Neural crest cell (in vitro differentiated cells): ENCODE measurements at regions not wholly inside any gene's neighbourhood (a gene's known extent, or its start where the extent isn't known, plus 50 kb on each side); places are given as distances from the start of the nearest gene placed in this dataset.

ENCODE experiments used
- DNase-seq: peaks from one replicate; pipeline ENCODE4 v3.0.0; 2021; ENCODE audit warnings: low read depth, mixed read lengths, low spot score
- H3K27ac Mint-ChIP-seq: one replicate; pipeline ENCODE4 v1.8.0; 2021; ENCODE audit warnings: mild to moderate bottlenecking, mixed read lengths; ENCODE audit not compliant: unreplicated experiment
- H3K27me3 Mint-ChIP-seq: 2 replicates; pipeline ENCODE4 v1.8.0; 2021; ENCODE audit warnings: low read depth, mild to moderate bottlenecking, mixed read lengths
- H3K36me3 Mint-ChIP-seq: 2 replicates; pipeline ENCODE4 v1.8.0; 2021; ENCODE audit warnings: low read depth, mild to moderate bottlenecking, mixed read lengths
- H3K4me1 Mint-ChIP-seq: 2 replicates; pipeline ENCODE4 v1.8.0; 2021; ENCODE audit warnings: mixed read lengths
- H3K4me3 Mint-ChIP-seq: one replicate; pipeline ENCODE4 v1.8.0; 2021; ENCODE audit warnings: mild to moderate bottlenecking, mixed read lengths
- H3K9me3 Mint-ChIP-seq: 2 replicates; pipeline ENCODE4 v1.8.0; 2021; ENCODE audit warnings: mixed read lengths
- TF ChIP-seq, protein P1 (sequence below): fragments of 200-600 bp; sonication (generic); conservative IDR thresholded peaks from 2 replicates; pipeline ENCODE4 v1.5.0; 2021; ENCODE audit warnings: antibody characterized with exemption, mild to moderate bottlenecking

DNA sequence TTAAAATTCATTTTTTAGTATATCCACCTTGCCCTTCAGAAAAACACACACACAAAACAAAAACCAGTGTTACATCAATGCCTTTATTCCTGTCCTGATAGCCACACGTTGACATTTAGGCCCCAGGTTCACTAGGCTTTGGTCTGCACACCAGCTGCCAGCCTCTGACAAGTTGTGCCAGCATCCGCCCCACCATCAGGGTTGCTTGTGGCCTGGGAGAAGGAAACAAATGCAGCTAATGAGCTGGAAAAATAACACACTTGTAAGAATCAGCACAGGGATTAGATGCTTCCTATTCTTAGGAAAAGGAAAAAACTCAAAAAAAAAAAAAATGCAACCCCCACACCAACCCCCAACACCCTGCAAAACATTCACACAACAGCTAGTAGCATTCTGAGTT, 404.0 kb upstream of the GRIA1 start:
- H3K27ac Mint-ChIP-seq, result no peak overlapping the region
- H3K27me3 Mint-ChIP-seq, result no peaks in the 10 kb centered on the region
- no peak overlapping the region for H3K4me3 Mint-ChIP-seq
- TF ChIP-seq, protein P1, sequence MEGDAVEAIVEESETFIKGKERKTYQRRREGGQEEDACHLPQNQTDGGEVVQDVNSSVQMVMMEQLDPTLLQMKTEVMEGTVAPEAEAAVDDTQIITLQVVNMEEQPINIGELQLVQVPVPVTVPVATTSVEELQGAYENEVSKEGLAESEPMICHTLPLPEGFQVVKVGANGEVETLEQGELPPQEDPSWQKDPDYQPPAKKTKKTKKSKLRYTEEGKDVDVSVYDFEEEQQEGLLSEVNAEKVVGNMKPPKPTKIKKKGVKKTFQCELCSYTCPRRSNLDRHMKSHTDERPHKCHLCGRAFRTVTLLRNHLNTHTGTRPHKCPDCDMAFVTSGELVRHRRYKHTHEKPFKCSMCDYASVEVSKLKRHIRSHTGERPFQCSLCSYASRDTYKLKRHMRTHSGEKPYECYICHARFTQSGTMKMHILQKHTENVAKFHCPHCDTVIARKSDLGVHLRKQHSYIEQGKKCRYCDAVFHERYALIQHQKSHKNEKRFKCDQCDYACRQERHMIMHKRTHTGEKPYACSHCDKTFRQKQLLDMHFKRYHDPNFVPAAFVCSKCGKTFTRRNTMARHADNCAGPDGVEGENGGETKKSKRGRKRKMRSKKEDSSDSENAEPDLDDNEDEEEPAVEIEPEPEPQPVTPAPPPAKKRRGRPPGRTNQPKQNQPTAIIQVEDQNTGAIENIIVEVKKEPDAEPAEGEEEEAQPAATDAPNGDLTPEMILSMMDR, result no peak
- H3K4me1 Mint-ChIP-seq, result no peaks in the 10 kb centered on the region
- H3K36me3 Mint-ChIP-seq, result no peaks in the 10 kb centered on the region
- no peak for DNase-seq
- no peaks in the 10 kb centered on the region for H3K9me3 Mint-ChIP-seq

DNA sequence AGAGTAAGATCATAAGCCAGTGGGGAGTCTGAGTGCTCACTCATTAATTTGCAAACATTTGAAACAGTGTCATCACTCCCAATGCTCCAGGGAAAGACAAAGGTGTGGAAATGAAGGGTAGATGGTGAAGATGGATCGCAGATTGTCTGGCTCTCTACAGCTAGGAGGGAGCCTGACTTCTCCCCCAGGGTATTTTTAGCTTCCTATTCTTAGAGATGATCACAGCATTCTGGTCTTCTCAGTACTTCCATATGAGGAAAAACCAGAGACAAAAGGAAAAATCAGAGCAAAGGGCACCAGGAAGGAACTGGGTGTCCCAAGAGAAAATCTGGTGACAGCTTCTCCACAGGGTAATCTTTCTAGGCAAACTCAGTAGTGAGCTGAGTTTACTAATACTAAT, 401.9 kb upstream of the GRIA1 start:
- TF ChIP-seq, protein P1, result no peak
- Mint-ChIP-seq H3K27ac (no peak overlapping the region), H3K36me3 (no peaks in the 10 kb centered on the region), H3K27me3 (no peaks in the 10 kb centered on the region), H3K4me1 (no peaks in the 10 kb centered on the region), H3K9me3 (no peaks in the 10 kb centered on the region), H3K4me3 (no peak overlapping the region)
- DNase-seq, result no peak

DNA sequence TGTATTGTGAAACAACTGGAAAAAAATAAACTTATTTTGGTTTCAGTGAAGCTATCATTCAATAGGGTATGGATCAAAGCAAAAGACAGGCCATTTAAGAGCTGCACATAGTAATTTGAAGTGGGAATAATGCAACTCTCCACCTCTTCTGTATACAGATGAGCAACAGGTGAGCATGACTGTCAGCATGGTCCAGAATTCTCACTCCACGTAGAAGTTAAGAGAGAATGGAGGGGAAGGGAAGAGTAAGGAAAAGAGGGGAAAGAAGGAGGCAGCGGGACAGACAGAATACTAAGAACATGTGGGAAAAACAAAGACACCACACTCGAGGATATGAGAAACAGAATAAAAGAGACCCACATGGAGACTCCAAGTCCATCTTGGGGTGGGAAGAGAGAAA, 396.1 kb upstream of the GRIA1 start:
- TF ChIP-seq, protein P1, result no peak
- H3K27ac Mint-ChIP-seq, result no peak overlapping the region
- H3K36me3 Mint-ChIP-seq, result no peaks in the 10 kb centered on the region
- DNase-seq, result no peak
- H3K27me3 Mint-ChIP-seq, result no peaks in the 10 kb centered on the region
- H3K4me3 Mint-ChIP-seq, result no peak overlapping the region
- no peaks in the 10 kb centered on the region for H3K9me3 Mint-ChIP-seq
- H3K4me1 Mint-ChIP-seq, result no peaks in the 10 kb centered on the region

DNA sequence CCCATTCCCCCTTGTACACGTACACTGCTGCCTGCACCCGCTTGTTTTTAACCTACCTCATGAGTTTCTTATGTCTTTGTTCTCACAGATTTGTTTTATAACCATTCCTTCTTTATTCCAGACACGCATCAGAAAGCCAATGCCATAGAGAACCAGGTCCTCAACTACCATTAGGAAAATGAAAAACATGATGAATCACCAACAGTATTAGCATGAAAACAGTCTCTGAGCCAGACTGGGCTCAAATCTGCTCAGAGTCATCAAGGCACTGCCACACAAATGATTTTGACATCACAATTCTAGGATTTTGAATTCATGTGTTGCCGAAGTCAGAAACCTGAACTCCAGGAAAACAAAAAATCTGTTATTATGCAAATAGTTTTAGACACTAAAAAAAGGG, 394.1 kb upstream of the GRIA1 start:
- H3K36me3 Mint-ChIP-seq, result no peaks in the 10 kb centered on the region
- no peak overlapping the region for H3K4me3 Mint-ChIP-seq
- no peak for DNase-seq
- no peaks in the 10 kb centered on the region for H3K27me3 Mint-ChIP-seq
- H3K4me1 Mint-ChIP-seq, result no peaks in the 10 kb centered on the region
- H3K9me3 Mint-ChIP-seq, result no peaks in the 10 kb centered on the region
- TF ChIP-seq, protein P1, result no peak
- no peak overlapping the region for H3K27ac Mint-ChIP-seq

DNA sequence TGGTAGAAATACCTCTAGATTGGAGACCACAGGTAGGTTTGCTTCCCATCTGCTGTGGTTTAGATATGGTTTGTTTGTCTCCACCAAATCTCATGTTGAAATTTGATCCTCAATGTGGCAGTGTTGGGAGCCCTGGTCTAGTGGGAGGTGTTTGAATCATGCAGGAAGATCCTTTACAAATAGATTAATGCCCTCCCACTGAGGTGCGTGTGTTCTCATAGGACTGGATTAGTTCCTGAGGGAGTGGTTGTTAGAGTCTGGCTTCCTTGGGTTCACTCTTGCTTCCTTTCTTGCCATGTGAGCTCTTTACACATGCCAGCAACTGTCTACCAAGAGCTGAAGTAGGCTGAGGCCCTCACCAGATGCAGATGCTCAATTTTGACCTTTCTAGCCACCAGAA, 391.1 kb upstream of the GRIA1 start:
- DNase-seq, result no peak
- H3K27ac Mint-ChIP-seq, result no peak overlapping the region
- H3K4me3 Mint-ChIP-seq, result no peak overlapping the region
- no peaks in the 10 kb centered on the region for H3K36me3 Mint-ChIP-seq
- H3K27me3 Mint-ChIP-seq, result no peaks in the 10 kb centered on the region
- TF ChIP-seq, protein P1, result no peak
- no peaks in the 10 kb centered on the region for H3K4me1 Mint-ChIP-seq
- peaks cover 1% of the 10 kb centered on the region for H3K9me3 Mint-ChIP-seq
